ENCODE measurements at regions not wholly inside any gene's neighbourhood (a gene's known extent, or its start where the extent isn't known, plus 50 kb on each side); places are given as distances from the start of the nearest gene placed in this dataset.

DNA sequence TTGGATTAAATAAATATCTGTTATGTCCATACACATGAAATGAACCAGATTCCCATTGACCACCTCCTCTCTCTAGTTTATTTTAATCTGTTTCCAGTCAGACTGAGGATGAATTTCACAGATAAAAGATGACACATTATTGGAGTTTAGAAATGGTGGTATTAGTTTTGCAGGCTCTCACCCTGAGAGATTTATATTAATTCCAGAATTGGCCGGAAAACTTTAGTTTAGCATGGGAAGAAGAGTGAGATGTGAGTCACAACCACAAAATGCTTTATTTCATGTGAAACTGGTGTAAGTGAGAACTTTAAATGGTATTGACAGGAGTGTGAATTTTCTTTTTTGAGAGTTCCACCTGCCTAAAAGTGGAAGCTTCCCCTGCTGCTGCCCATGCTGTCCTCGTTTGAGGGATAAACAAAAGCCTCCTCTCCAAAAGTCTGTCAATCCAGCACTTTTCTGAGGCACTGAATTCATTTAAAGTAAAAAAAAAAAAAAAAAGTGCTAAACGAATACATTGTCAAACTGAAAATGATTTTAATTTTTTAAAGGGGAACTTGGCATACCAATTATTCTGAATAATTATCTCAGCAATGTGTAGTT, 65.1 kb upstream of the EPHA3 start:
- Histone ChIP-seq H3K4me1 (ENCODE audit: control insufficient read depth, insufficient read depth, low read length) (no peaks in the 10 kb centered on the region), H3K27ac (ENCODE audit: low read length) (no peak overlapping the region), H3K9me3 (ENCODE audit: control insufficient read depth, low read length) (no peaks in the 10 kb centered on the region), H3K27me3 (ENCODE audit: control insufficient read depth, insufficient read depth) (no peaks in the 10 kb centered on the region), H3K4me3 (ENCODE audit: low read length) (no peak overlapping the region)
- DNase-seq (no peak), ATAC-seq (no peak)
- WGBS: 60% methylated on average over 3 of the region's 3 CpGs
- intact Hi-C loops (cut with DNase I): no loop called here

GRCh38 chr3:89043406-89043932, 64.0 kb upstream of the EPHA3 start:
- H3K27ac ChIP-seq (ENCODE audit: low read length): no peak overlapping the region
- ATAC-seq (no peak), DNase-seq (no peak)
- H3K9me3 ChIP-seq (ENCODE audit: control insufficient read depth, low read length): no peaks in the 10 kb centered on the region
- intact Hi-C loops (cut with DNase I): no loop called here
- H3K4me3 ChIP-seq (ENCODE audit: low read length): no peak overlapping the region
- H3K27me3 ChIP-seq (ENCODE audit: control insufficient read depth, insufficient read depth): no peaks in the 10 kb centered on the region
- WGBS: 67% methylated on average over 6 of the region's 6 CpGs
- H3K4me1 ChIP-seq (ENCODE audit: control insufficient read depth, insufficient read depth, low read length): no peaks in the 10 kb centered on the region

GRCh38 chr3:89046661-89047060, 60.8 kb upstream of the EPHA3 start:
- Histone ChIP-seq H3K9me3 (ENCODE audit: control insufficient read depth, low read length) (no peaks in the 10 kb centered on the region), H3K4me3 (ENCODE audit: low read length) (no peak overlapping the region), H3K27ac (ENCODE audit: low read length) (no peak overlapping the region), H3K27me3 (ENCODE audit: control insufficient read depth, insufficient read depth) (no peaks in the 10 kb centered on the region), H3K4me1 (ENCODE audit: control insufficient read depth, insufficient read depth, low read length) (no peaks in the 10 kb centered on the region)
- intact Hi-C loops (cut with DNase I): no loop called here
- DNase-seq (no peak), ATAC-seq (no peak)
- 72% methylated on average over 1 of the region's 1 CpG for WGBS

DNA sequence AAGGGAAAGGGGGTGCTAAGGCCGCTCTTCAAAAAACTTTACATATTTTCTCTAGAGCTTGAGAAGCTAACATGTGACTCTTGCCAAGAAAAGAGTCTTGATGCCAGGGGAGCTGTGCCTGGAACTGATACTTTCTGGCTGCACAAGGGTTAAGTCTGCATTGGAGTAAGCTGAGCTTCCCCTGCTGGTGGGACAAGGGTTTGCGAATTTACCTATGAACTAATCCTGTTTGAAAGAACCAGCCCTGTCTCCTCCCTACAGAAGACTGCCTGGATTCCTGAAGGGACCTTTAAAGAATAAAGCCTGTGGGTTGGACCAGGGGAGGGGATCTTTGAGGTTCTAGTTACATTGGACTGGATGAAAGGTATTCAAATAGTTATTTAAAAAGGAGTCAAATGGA, 58.3 kb upstream of the EPHA3 start:
- H3K4me3 ChIP-seq (ENCODE audit: low read length): no peak overlapping the region
- no peaks in the 10 kb centered on the region for H3K4me1 ChIP-seq (ENCODE audit: control insufficient read depth, insufficient read depth, low read length)
- WGBS: 67% methylated on average over 2 of the region's 2 CpGs
- intact Hi-C loops (cut with DNase I): no loop called here
- no peaks in the 10 kb centered on the region for H3K9me3 ChIP-seq (ENCODE audit: control insufficient read depth, low read length)
- no peak overlapping the region for H3K27ac ChIP-seq (ENCODE audit: low read length)
- no peaks in the 10 kb centered on the region for H3K27me3 ChIP-seq (ENCODE audit: control insufficient read depth, insufficient read depth)
- no peak for DNase-seq
- no peak for ATAC-seq

- DNase-seq: no peak
Measured at GRCh38 chr3:89052386-89052785, 55.0 kb upstream of the EPHA3 start.

GRCh38 chr3:89057398-89057797, 50.0 kb upstream of the EPHA3 start:
- H3K4me1 ChIP-seq (ENCODE audit: control insufficient read depth, insufficient read depth, low read length): no peaks in the 10 kb centered on the region
- WGBS: 88% methylated on average over 4 of the region's 4 CpGs
- no peak overlapping the region for H3K27ac ChIP-seq (ENCODE audit: low read length)
- H3K27me3 ChIP-seq (ENCODE audit: control insufficient read depth, insufficient read depth): no peaks in the 10 kb centered on the region
- H3K9me3 ChIP-seq (ENCODE audit: control insufficient read depth, low read length): no peaks in the 10 kb centered on the region
- no peak for ATAC-seq
- no peak overlapping the region for H3K4me3 ChIP-seq (ENCODE audit: low read length)
- no peak for DNase-seq
- intact Hi-C loops (cut with DNase I): no loop called here

More at GRCh38 chr3:89052386-89052785, 55.0 kb upstream of the EPHA3 start:
- Histone ChIP-seq H3K27ac (ENCODE audit: low read length) (no peak overlapping the region), H3K4me3 (ENCODE audit: low read length) (no peak overlapping the region), H3K9me3 (ENCODE audit: control insufficient read depth, low read length) (no peaks in the 10 kb centered on the region), H3K27me3 (ENCODE audit: control insufficient read depth, insufficient read depth) (no peaks in the 10 kb centered on the region), H3K4me1 (ENCODE audit: control insufficient read depth, insufficient read depth, low read length) (no peaks in the 10 kb centered on the region)
- 4% methylated on average over 3 of the region's 3 CpGs for WGBS
- ATAC-seq: no peak
- intact Hi-C loops (cut with DNase I): no loop called here
